GM12878 (cell line): ENCODE measurements at regions not wholly inside any gene's neighbourhood (a gene's known extent, or its start where the extent isn't known, plus 50 kb on each side); places are given as distances from the start of the nearest gene placed in this dataset.

Experiments
- ATAC-seq: fragments of 200-7000 bp; cut with Tn5 transposase; 3 replicates; pipeline ENCODE4 v1.9.1; 2020; ENCODE audit warnings: mild to moderate bottlenecking, moderate library complexity
- BruUV-seq: library from RNA; stranded (reverse); fragments of 400-500 nt; replicated peaks from 2 replicates; lab custom pipeline; 2021; lab: Mats Ljungman, UMichigan
- CTCF ChIA-PET: fragments of 300-600 bp; sonication (Branson Sonifier 250); formaldehyde crosslinking; extraction: SDS; loops from one replicate; lab custom pipeline; 2021; ENCODE audit warnings: inconsistent platforms; lab: Yijun Ruan, JAX
- POLR2A ChIA-PET: fragments of 350-600 bp; formaldehyde crosslinking; extraction: SDS; loops from one replicate; lab custom pipeline; 2021; ENCODE audit warnings: inconsistent platforms; lab: Charles Lee
- RAD21 ChIA-PET: fragments of 300-600 bp; sonication (Branson Sonifier 250); formaldehyde crosslinking; loops from one replicate; lab custom pipeline; 2023; ENCODE audit warnings: antibody characterized with exemption; ENCODE audit not compliant: unreplicated experiment; lab: Charles Lee
- SMC1A ChIA-PET: fragments of 300-600 bp; sonication (Branson Sonifier 250); formaldehyde crosslinking; loops from one replicate; lab custom pipeline; 2023; ENCODE audit not compliant: unreplicated experiment, uncharacterized antibody; lab: Charles Lee
- DNase-seq: peaks from one replicate; pipeline ENCODE4 v3.0.0-alpha.2; 2011; ENCODE audit warnings: low read depth, low spot score
- FAIRE-seq: peaks from 3 replicates; lab custom pipeline; 2011; peaks lifted over from hg19 to GRCh38; lab: Jason Lieb, UNC
- H2AFZ ChIP-seq: 2 replicates; pipeline ENCODE4 v1.6.0; 2011; ENCODE audit warnings: low read depth, low read length, control low read depth; ENCODE audit not compliant: control insufficient read depth
- H3K27ac ChIP-seq: 2 replicates; pipeline ENCODE4 v1.5.1; 2011; ENCODE audit warnings: control low read depth; ENCODE audit not compliant: control insufficient read depth, insufficient read depth
- H3K27me3 ChIP-seq, 2 experiments: replicated peaks in 1 of 2; 2 replicates each; pipeline versions ENCODE4 v1.6.0 to v1.6.1; 2011; ENCODE audit warnings: low read length in 1 of 2; ENCODE audit not compliant: control insufficient read depth in 2 of 2, insufficient read depth in 2 of 2
- H3K36me3 ChIP-seq, 2 experiments: 2 replicates each; pipeline ENCODE4 v1.5.1; 2011; ENCODE audit warnings: low read length in 1 of 2; ENCODE audit not compliant: control insufficient read depth in 2 of 2, insufficient read depth in 2 of 2
- H3K4me1 ChIP-seq: 2 replicates; pipeline ENCODE4 v1.6.1; 2011; ENCODE audit warnings: mild to moderate bottlenecking, low read length, moderate library complexity, mixed read lengths; ENCODE audit not compliant: control insufficient read depth, insufficient read depth
- H3K4me2 ChIP-seq: 2 replicates; pipeline ENCODE4 v1.6.0; 2011; ENCODE audit warnings: control low read depth; ENCODE audit not compliant: control insufficient read depth, insufficient read depth
- H3K4me3 ChIP-seq: fragments of 200-600 bp; sonication (generic); 2 replicates; pipeline ENCODE4 v1.5.1; 2016
- H3K79me2 ChIP-seq: 2 replicates; pipeline ENCODE4 v1.6.0; 2011; ENCODE audit warnings: low read length; ENCODE audit not compliant: control insufficient read depth, insufficient read depth
- H3K9ac ChIP-seq: 2 replicates; pipeline ENCODE4 v1.8.0; 2011; ENCODE audit warnings: low read length, control low read depth, mixed read lengths; ENCODE audit not compliant: control insufficient read depth, insufficient read depth
- H3K9me3 ChIP-seq: replicated peaks from 3 replicates; pipeline ENCODE4 v1.5.1; 2011; ENCODE audit warnings: mild to moderate bottlenecking, low read length; ENCODE audit not compliant: control insufficient read depth, insufficient read depth
- H4K20me1 ChIP-seq: 2 replicates; pipeline ENCODE4 v1.6.0; 2011; ENCODE audit not compliant: control insufficient read depth, insufficient read depth
- BHLHE40 ChIP-seq, 2 experiments: fragments of 450-650 bp in 1 of 2; IDR thresholded peaks; 2 replicates each; pipeline ENCODE4 v1.6.1; 2011 to 2017; ENCODE audit warnings: low read depth in 2 of 2, borderline replicate concordance in 1 of 2, improper control_type of control experiment in 1 of 2, low read length in 1 of 2, mild to moderate bottlenecking in 1 of 2
- CREM ChIP-seq: IDR thresholded peaks from 2 replicates; pipeline ENCODE4 v1.6.1; 2014; ENCODE audit warnings: antibody characterized with exemption, low read depth
- EZH2 ChIP-seq: IDR thresholded peaks from 2 replicates; pipeline ENCODE4 v1.6.1; 2012; ENCODE audit warnings: low read depth, mild to moderate bottlenecking, control low read depth, inconsistent platforms, low read length, borderline replicate concordance; ENCODE audit not compliant: control insufficient read depth
- WGBS: methylation state at CpG from one replicate; pipeline ENCODE4 v1.1.6; 2016; ENCODE audit warnings: low lambda C conversion rate; ENCODE audit not compliant: insufficient replicate concordance, insufficient coverage; ENCODE audit errors: missing lambda C conversion rate; 5-methylcytosine and 5-hydroxymethylcytosine counted together
- in situ Hi-C: fragments of 300-500 bp; cut with MboI; formaldehyde crosslinking; loops from 9 replicates; pipeline ENCODE4 v1.14.3; 2018; ENCODE audit warnings: mixed read lengths
- intact Hi-C: fragments of 100-400 bp; cut with micrococcal nuclease; formaldehyde crosslinking; loops from one replicate; pipeline ENCODE4 v1.14.2; 2022; ENCODE audit not compliant: unreplicated experiment

DNA sequence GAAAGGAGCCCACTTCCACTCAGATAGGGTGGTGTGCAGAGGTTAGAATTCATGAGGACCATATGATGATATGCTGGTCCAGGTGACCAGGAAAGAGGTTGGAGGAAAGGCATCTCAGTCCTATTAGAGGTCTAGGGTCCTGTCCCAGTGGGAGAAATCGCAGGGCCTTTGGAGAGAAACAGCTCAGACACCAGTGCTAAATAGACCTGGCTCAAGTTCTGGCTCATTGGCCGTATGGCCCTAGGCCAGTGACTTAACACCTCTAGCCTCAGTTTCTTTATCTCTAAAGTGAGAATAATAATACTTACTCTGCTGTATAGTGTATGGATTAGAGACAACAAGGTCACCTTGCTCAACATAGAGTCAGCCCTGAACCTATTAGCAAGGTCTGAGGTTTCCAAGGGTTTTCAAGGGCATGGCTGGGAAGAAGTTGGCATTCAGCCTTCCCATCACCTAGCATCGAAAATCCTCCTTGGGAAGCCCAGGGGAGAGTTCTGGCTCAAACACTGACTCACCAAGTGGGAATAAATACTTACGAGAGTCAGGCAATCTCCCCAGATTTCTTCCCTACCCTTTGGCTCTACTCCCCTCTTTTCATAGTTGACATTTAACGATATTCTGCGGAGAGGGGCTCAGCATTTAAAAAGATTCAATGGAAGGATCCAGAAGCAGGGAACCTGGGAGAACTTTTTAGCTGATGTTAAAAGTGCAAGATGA, 473.1 kb upstream of the PODXL start:
- POLR2A ChIA-PET = interaction anchor here (0.6 kb wide), 1 partner anchor 195 kb away, joined by 4 read pairs; no protein-coding TSS in a partner anchor
- Histone ChIP-seq H3K4me1 (no peaks in the 10 kb centered on the region), H3K9me3 (no peaks in the 10 kb centered on the region), H4K20me1 (no peaks in the 10 kb centered on the region), H3K27me3 (no peaks in the 10 kb centered on the region), H3K79me2 (no peaks in the 10 kb centered on the region), H3K4me3 (no peak overlapping the region), H3K36me3 (no peaks in the 10 kb centered on the region), H2AFZ (no peak overlapping the region), H3K4me2 (no peak overlapping the region), H3K9ac (no peak overlapping the region), H3K27ac (no peak overlapping the region)
- RAD21 ChIA-PET = no interaction called here
- ATAC-seq (no peak), FAIRE-seq (no peak), DNase-seq (no peak)
- TF ChIP-seq CREM = no peak
- no peak for TF ChIP-seq EZH2
- CTCF ChIA-PET = no interaction called here
- intact Hi-C loops = no loop called here
- SMC1A ChIA-PET = no interaction called here
- in situ Hi-C loops = no loop called here
- no TSS peak for BruUV-seq
- 25% methylated on average over 6 of the region's 6 CpGs for WGBS

- H3K27ac ChIP-seq = no peak overlapping the region
- H4K20me1 ChIP-seq = no peaks in the 10 kb centered on the region
- DNase-seq (no peak), ATAC-seq (no peak), FAIRE-seq (no peak)
- H3K36me3 ChIP-seq = no peaks in the 10 kb centered on the region
- no peaks in the 10 kb centered on the region for H3K27me3 ChIP-seq
- no peaks in the 10 kb centered on the region for H3K9me3 ChIP-seq
- H2AFZ ChIP-seq = no peak overlapping the region
- no peak overlapping the region for H3K4me3 ChIP-seq
- SMC1A ChIA-PET = no interaction called here
- intact Hi-C loops = no loop called here
- no peaks in the 10 kb centered on the region for H3K4me1 ChIP-seq
- H3K9ac ChIP-seq = no peak overlapping the region
- WGBS = 43% methylated on average over 7 of the region's 7 CpGs
- POLR2A ChIA-PET = interaction anchor here (0.6 kb wide), 1 partner anchor 193 kb away, joined by 4 read pairs; no protein-coding TSS in a partner anchor
- CTCF ChIA-PET = interaction anchor here (1.6 kb wide), 1 partner anchor 12 kb away, joined by 3 read pairs; no protein-coding TSS in a partner anchor
- RAD21 ChIA-PET = no interaction called here
- in situ Hi-C loops = no loop called here
- TF ChIP-seq BHLHE40 (IDR thresholded peaks at IDR 0.05; ENCODE audit: borderline replicate concordance in 1 of 2, low read depth in 2 of 2, low read length in 1 of 2) = no peak
- no peaks in the 10 kb centered on the region for H3K79me2 ChIP-seq
- BruUV-seq = no TSS peak
- H3K4me2 ChIP-seq = no peak overlapping the region
Measured at GRCh38 chr7:132028144-132028920, 471.9 kb upstream of the PODXL start.
